MCF 10A (cell line): ENCODE measurements at regions not wholly inside any gene's neighbourhood (a gene's known extent, or its start where the extent isn't known, plus 50 kb on each side); places are given as distances from the start of the nearest gene placed in this dataset.

Source experiments
- BruUV-seq: library from RNA; stranded (reverse); fragments of 400-500 nt; replicated peaks from 2 replicates; lab custom pipeline; 2021; lab: Mats Ljungman, UMichigan
- CTCF ChIA-PET: fragments of 300-600 bp; sonication (Branson Sonifier 250); formaldehyde crosslinking; extraction: SDS; loops from one replicate; lab custom pipeline; 2021; ENCODE audit warnings: antibody characterized with exemption, inconsistent platforms; lab: Yijun Ruan, JAX
- POLR2A ChIA-PET: fragments of 300-600, 350-650 bp; sonication (Branson Sonifier 250); formaldehyde crosslinking; extraction: SDS; loops from one replicate; lab custom pipeline; 2020; ENCODE audit warnings: antibody characterized with exemption, inconsistent platforms; lab: Yijun Ruan, JAX
- DNase-seq: peaks from one replicate; pipeline ENCODE4 v3.0.0-alpha.2; 2018; ENCODE audit not compliant: unreplicated experiment
- H3K27ac Mint-ChIP-seq: one replicate; pipeline ENCODE4 v1.8.0; 2022; ENCODE audit warnings: mild to moderate bottlenecking, low read depth, mixed read lengths; ENCODE audit not compliant: unreplicated experiment
- H3K27me3 Mint-ChIP-seq: one replicate; pipeline ENCODE4 v1.8.0; 2022; ENCODE audit warnings: mixed read lengths; ENCODE audit not compliant: insufficient read depth, unreplicated experiment
- H3K36me3 Mint-ChIP-seq: one replicate; pipeline ENCODE4 v1.8.0; 2022; ENCODE audit warnings: mild to moderate bottlenecking, moderate library complexity, mixed read lengths; ENCODE audit not compliant: insufficient read depth, unreplicated experiment
- H3K4me1 Mint-ChIP-seq: one replicate; pipeline ENCODE4 v1.8.0; 2022; ENCODE audit warnings: mixed read lengths; ENCODE audit not compliant: insufficient read depth, unreplicated experiment
- H3K4me3 Mint-ChIP-seq: one replicate; pipeline ENCODE4 v1.8.0; 2022; ENCODE audit warnings: mild to moderate bottlenecking, moderate library complexity, mixed read lengths; ENCODE audit not compliant: unreplicated experiment
- H3K9me3 Mint-ChIP-seq: one replicate; pipeline ENCODE4 v1.8.0; 2022; ENCODE audit warnings: mixed read lengths; ENCODE audit not compliant: unreplicated experiment
- CTCF ChIP-seq: fragments of 200-600 bp; IDR thresholded peaks from one replicate; pipeline ENCODE4 v1.8.0; 2022; ENCODE audit warnings: antibody characterized with exemption, mild to moderate bottlenecking; ENCODE audit not compliant: unreplicated experiment
- intact Hi-C: fragments of 100-400 bp; cut with micrococcal nuclease; formaldehyde crosslinking; loops from 2 replicates; pipeline ENCODE4 v1.14.1; 2022

GRCh38 chr7:22667562-22668239, 59.3 kb upstream of the IL6 start:
- peak; percentile 60 for DNase-seq
- H3K27ac Mint-ChIP-seq = peak overlapping the region; percentile 66
- no peak for TF ChIP-seq CTCF
- no TSS peak for BruUV-seq
- intact Hi-C loops = loop anchor here (2.0 kb wide), 2 partner anchors 51 to 59 kb away; partner anchors contain the start of gene IL6
- no peaks in the 10 kb centered on the region for H3K9me3 Mint-ChIP-seq
- ChIA-PET CTCF (interaction anchor here (0.7 to 1.7 kb wide), 3 partner anchors 61 to 1170 kb away, joined by 3 to 4 read pairs (median 3); no protein-coding TSS in a partner anchor), POLR2A (interaction anchor here (0.9 to 1.1 kb wide), 2 partner anchors 35 to 60 kb away, joined by 3 to 4 read pairs; partner anchors contain the start of gene IL6)
- H3K4me1 Mint-ChIP-seq = peaks cover 41% of the 10 kb centered on the region
- no peaks in the 10 kb centered on the region for H3K27me3 Mint-ChIP-seq
- H3K4me3 Mint-ChIP-seq = no peak overlapping the region
- H3K36me3 Mint-ChIP-seq = no peaks in the 10 kb centered on the region

- Mint-ChIP-seq H3K9me3 (no peaks in the 10 kb centered on the region), H3K4me1 (peaks cover 46% of the 10 kb centered on the region), H3K27ac (peak overlapping the region; percentile 66), H3K36me3 (no peaks in the 10 kb centered on the region), H3K4me3 (no peak overlapping the region), H3K27me3 (no peaks in the 10 kb centered on the region)
- BruUV-seq = no TSS peak
- CTCF ChIA-PET = interaction anchor here (1.4 to 1.7 kb wide), 2 partner anchors 61 to 388 kb away, joined by 3 read pairs; no protein-coding TSS in a partner anchor
- DNase-seq = no peak
- TF ChIP-seq CTCF = no peak
- intact Hi-C loops = loop anchor here (2.0 kb wide), 2 partner anchors 52 to 60 kb away; partner anchors contain the start of gene IL6
- POLR2A ChIA-PET = interaction anchor here (1.1 kb wide), 1 partner anchor 35 kb away, joined by 3 read pairs; no protein-coding TSS in a partner anchor
These were observed 59.8 kb upstream of the IL6 start for GRCh38 chr7:22667187-22667561.

- no peak overlapping the region for H3K27ac Mint-ChIP-seq
- no TSS peak for BruUV-seq
- no peaks in the 10 kb centered on the region for H3K9me3 Mint-ChIP-seq
- no peaks in the 10 kb centered on the region for H3K36me3 Mint-ChIP-seq
- H3K4me3 Mint-ChIP-seq = no peak overlapping the region
- DNase-seq = peak; percentile 81
- no peaks in the 10 kb centered on the region for H3K27me3 Mint-ChIP-seq
- H3K4me1 Mint-ChIP-seq = peaks cover 46% of the 10 kb centered on the region
- POLR2A ChIA-PET = no interaction called here
- CTCF ChIA-PET = interaction anchor here (1.4 to 1.7 kb wide), 2 partner anchors 62 to 389 kb away, joined by 3 read pairs; no protein-coding TSS in a partner anchor
- intact Hi-C loops = loop anchor here (2.0 kb wide), 2 partner anchors 52 to 60 kb away; partner anchors contain the start of gene IL6
- no peak for TF ChIP-seq CTCF
These were observed 60.3 kb upstream of the IL6 start for GRCh38 chr7:22666732-22667131.

GRCh38 chr7:22665923-22666322, 61.1 kb upstream of the IL6 start:
- POLR2A ChIA-PET = no interaction called here
- peak; percentile 26 for DNase-seq
- no peak for TF ChIP-seq CTCF
- Mint-ChIP-seq H3K27me3 (no peaks in the 10 kb centered on the region), H3K36me3 (no peaks in the 10 kb centered on the region), H3K9me3 (no peaks in the 10 kb centered on the region), H3K27ac (no peak overlapping the region), H3K4me1 (peaks cover 41% of the 10 kb centered on the region), H3K4me3 (no peak overlapping the region)
- intact Hi-C loops = loop anchor here (2.0 kb wide), 2 partner anchors 53 to 61 kb away; partner anchors contain the start of gene IL6
- CTCF ChIA-PET = interaction anchor here (0.8 kb wide), 1 partner anchor 62 kb away, joined by 3 read pairs; no protein-coding TSS in a partner anchor
- no TSS peak for BruUV-seq
